ENCODE measurements at regions not wholly inside any gene's neighbourhood (a gene's known extent, or its start where the extent isn't known, plus 50 kb on each side); places are given as distances from the start of the nearest gene placed in this dataset.

- TF ChIP-seq POLR2A (IDR thresholded peaks at IDR 0.05; ENCODE audit: low read length), result no peak
- no peak for TF ChIP-seq GATA1 (IDR thresholded peaks at IDR 0.05; ENCODE audit: low read depth, low read length)
These were observed 274.9 kb upstream of the RTL1 start for GRCh38 chr14:101178184-101179072.
